Ovary (tissue), 7 donors: ENCODE measurements at regions not wholly inside any gene's neighbourhood (a gene's known extent, or its start where the extent isn't known, plus 50 kb on each side); places are given as distances from the start of the nearest gene placed in this dataset.

Experiments used
- DNase-seq, 5 donors: peaks; one replicate each; pipeline ENCODE4 v3.0.0-alpha.2; 2019 to 2020
- H3K27ac ChIP-seq, 2 donors: fragments of 200-600 bp; one replicate each; pipeline versions ENCODE4 v1.5.1 to v1.8.0; 2019 to 2022
- H3K27me3 ChIP-seq: fragments of 200-600 bp; one replicate; pipeline ENCODE4 v1.8.0; 2022
- H3K36me3 ChIP-seq: fragments of 200-600 bp; sonication (generic); one replicate; pipeline ENCODE4 v1.5.1; 2019
- H3K4me1 ChIP-seq: one replicate; pipeline ENCODE4 v1.8.1; 2013; ENCODE audit warnings: mild to moderate bottlenecking, moderate library complexity; ENCODE audit not compliant: insufficient read depth
- H3K4me3 ChIP-seq: fragments of 200-600 bp; sonication (generic); one replicate; pipeline ENCODE4 v1.5.1; 2017
- H3K9me3 ChIP-seq, 2 donors: fragments of 200-600 bp in 1 of 2; sonication (generic) in 1 of 2; one replicate each; pipeline versions ENCODE4 v1.5.1 to v1.8.1; 2013 to 2019; ENCODE audit warnings: mild to moderate bottlenecking in 1 of 2, moderate library complexity in 1 of 2
- CTCF ChIP-seq, 3 donors: fragments of 450-650 bp in 2 of 3; fragments of 200-600 bp in 1 of 3; IDR thresholded peaks; one replicate each; pipeline versions ENCODE4 v1.5.1 to v1.8.0; 2016 to 2022; ENCODE audit warnings: antibody characterized with exemption in 3 of 3, mild to moderate bottlenecking in 1 of 3
- EP300 ChIP-seq: sonication (generic); formaldehyde crosslinking; IDR thresholded peaks from one replicate; pipeline ENCODE4 v1.6.1; 2017; ENCODE audit warnings: antibody characterized with exemption
- POLR2A ChIP-seq: fragments of 450-650 bp; IDR thresholded peaks from one replicate; pipeline ENCODE4 v1.6.1; 2017; ENCODE audit warnings: antibody characterized with exemption, mild to moderate bottlenecking, moderate library complexity
- WGBS, 3 donors: extraction: QIAGEN DNeasy Blood & Tissue Kit in 1 of 3; methylation state at CpG; one replicate each; pipeline versions ENCODE4 v1.1.5 to v1.1.7; 2013 to 2017; 5-methylcytosine and 5-hydroxymethylcytosine counted together
- intact Hi-C, 4 donors: fragments of 100-400 bp; cut with DNase I; formaldehyde crosslinking; loops; one replicate each; pipeline versions ENCODE4 v1.11.0 to v1.15.1; 2022 to 2023
- donor health status: DM: no; HTN: no; CAD: no; lungs with moderate emphysema.
- donor health status: DM: no; HTN: no; CAD: no.
- donor health status: Bipolar disorder and iron deficiency.
- donor health status: DM: no; HTN: no; CAD: no.
- donor health status: DM: yes; HTN: yes; CAD: no.

GRCh38 chr13:105928901-105929300, 606.6 kb downstream of the EFNB2 start:
- 88 to 92% (median 92%) methylated on average over 4 of the region's 4 CpGs for WGBS, 3 donors
- Histone ChIP-seq H3K4me1 (no peaks in the 10 kb centered on the region), H3K36me3 (no peaks in the 10 kb centered on the region), H3K27ac (no peak overlapping the region), H3K27me3 (no peaks in the 10 kb centered on the region), H3K4me3 (no peak overlapping the region), H3K9me3 (no peaks in the 10 kb centered on the region)
- DNase-seq, result no peak
- intact Hi-C loops, result no loop called here
- TF ChIP-seq EP300 (no peak), CTCF (IDR thresholded peaks at IDR 0.05) (no peak), POLR2A (no peak)

- intact Hi-C loops, result no loop called here
- WGBS, 3 donors, result 79 to 84% (median 83%) methylated on average over 1 of the region's 1 CpG
- H3K27ac ChIP-seq, result no peak overlapping the region
- H3K27me3 ChIP-seq, result no peaks in the 10 kb centered on the region
- no peaks in the 10 kb centered on the region for H3K9me3 ChIP-seq
- TF ChIP-seq POLR2A, result no peak
- TF ChIP-seq EP300, result no peak
- no peak for TF ChIP-seq CTCF (IDR thresholded peaks at IDR 0.05)
- H3K4me3 ChIP-seq, result no peak overlapping the region
- no peaks in the 10 kb centered on the region for H3K4me1 ChIP-seq
- H3K36me3 ChIP-seq, result no peaks in the 10 kb centered on the region
- no peak for DNase-seq
Measured at GRCh38 chr13:105928048-105928447, 607.4 kb downstream of the EFNB2 start.

GRCh38 chr13:105925496-105925895, 610.0 kb downstream of the EFNB2 start:
- no peak overlapping the region for H3K4me3 ChIP-seq
- no peak overlapping the region for H3K27ac ChIP-seq
- H3K4me1 ChIP-seq, result no peaks in the 10 kb centered on the region
- no peaks in the 10 kb centered on the region for H3K36me3 ChIP-seq
- 76 to 92% (median 82%) methylated on average over 2 of the region's 2 CpGs for WGBS, 3 donors
- no peak for DNase-seq
- TF ChIP-seq CTCF (IDR thresholded peaks at IDR 0.05), result no peak
- TF ChIP-seq POLR2A, result no peak
- TF ChIP-seq EP300, result no peak
- H3K27me3 ChIP-seq, result no peaks in the 10 kb centered on the region
- H3K9me3 ChIP-seq, result no peaks in the 10 kb centered on the region
- intact Hi-C loops, result no loop called here

GRCh38 chr13:105921711-105922110, 613.8 kb downstream of the EFNB2 start:
- Histone ChIP-seq H3K27me3 (no peaks in the 10 kb centered on the region), H3K27ac (no peak overlapping the region), H3K4me3 (no peak overlapping the region), H3K4me1 (no peaks in the 10 kb centered on the region), H3K36me3 (no peaks in the 10 kb centered on the region), H3K9me3 (no peaks in the 10 kb centered on the region)
- intact Hi-C loops, result no loop called here
- 58 to 61% (median 58%) methylated on average over 3 of the region's 3 CpGs for WGBS, 3 donors
- TF ChIP-seq EP300 (no peak), CTCF (IDR thresholded peaks at IDR 0.05) (no peak), POLR2A (no peak)
- DNase-seq, result no peak

GRCh38 chr13:105920370-105920769, 615.1 kb downstream of the EFNB2 start:
- H3K27me3 ChIP-seq, result no peaks in the 10 kb centered on the region
- no peak overlapping the region for H3K27ac ChIP-seq
- no peaks in the 10 kb centered on the region for H3K9me3 ChIP-seq
- intact Hi-C loops, result no loop called here
- no peak for DNase-seq
- no peaks in the 10 kb centered on the region for H3K36me3 ChIP-seq
- TF ChIP-seq POLR2A (no peak), CTCF (IDR thresholded peaks at IDR 0.05) (no peak), EP300 (no peak)
- 69 to 76% (median 71%) methylated on average over 4 of the region's 4 CpGs for WGBS, 3 donors
- H3K4me1 ChIP-seq, result no peaks in the 10 kb centered on the region
- H3K4me3 ChIP-seq, result no peak overlapping the region
